ENCODE measurements at regions not wholly inside any gene's neighbourhood (a gene's known extent, or its start where the extent isn't known, plus 50 kb on each side); places are given as distances from the start of the nearest gene placed in this dataset.

DNA sequence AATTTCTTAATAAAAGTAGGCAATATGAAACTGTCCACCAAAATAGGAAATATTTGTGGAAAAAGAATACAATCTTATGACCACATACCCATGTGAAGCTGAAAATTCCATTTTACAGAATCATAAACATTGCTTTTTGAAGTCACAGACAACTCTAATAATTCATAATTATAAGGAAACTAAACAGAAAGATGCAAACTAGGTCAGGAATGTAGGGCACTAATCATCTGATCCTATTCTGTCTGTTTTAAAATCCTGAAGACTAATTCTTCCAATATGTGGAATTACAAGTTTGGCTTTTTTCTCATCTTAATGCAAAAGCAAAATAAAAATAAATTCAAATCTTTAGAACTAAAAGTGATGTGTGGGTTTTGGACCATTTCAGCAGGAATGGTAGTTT is 528.6 kb downstream of the LTN1 start:
- no peak overlapping the region for H2AFZ ChIP-seq (ENCODE audit: control insufficient read depth, low read length)
- dilution Hi-C loops (cut with MboI; ENCODE audit: extremely low pct_ligation_motif_present, low sequenced_read_pairs): no loop called here
- FAIRE-seq: no peak

DNA sequence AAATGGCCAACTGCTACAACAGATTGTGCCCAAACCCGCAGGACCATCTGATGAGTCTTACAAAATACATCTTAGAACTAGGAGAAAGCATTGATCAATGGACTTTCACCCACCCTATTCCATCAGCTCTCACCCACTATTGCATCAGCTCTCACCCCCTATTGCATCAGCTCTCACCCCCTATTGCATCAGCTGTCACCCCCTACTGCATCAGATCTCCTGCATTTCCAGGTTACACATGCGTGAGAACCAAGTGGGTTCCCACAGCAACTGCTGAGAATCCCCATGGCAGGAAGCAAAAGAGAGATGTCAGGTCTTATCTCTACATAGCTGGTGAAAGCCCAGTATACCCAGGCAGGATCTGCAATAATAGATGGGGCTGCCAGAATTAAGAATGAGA is 533.5 kb downstream of the LTN1 start:
- Histone ChIP-seq H3K4me1 (ENCODE audit: control insufficient read depth, extremely low read depth, insufficient read depth, low read length) (no peaks in the 10 kb centered on the region), H3K27me3 (ENCODE audit: control insufficient read depth, extremely low read depth, insufficient read depth, low read length) (no peaks in the 10 kb centered on the region), H3K9me3 (ENCODE audit: control insufficient read depth, low read depth, low read length) (no peaks in the 10 kb centered on the region), H4K20me1 (ENCODE audit: control insufficient read depth, extremely low read depth, insufficient read depth, low read length) (no peaks in the 10 kb centered on the region), H3K4me3 (ENCODE audit: control insufficient read depth in 2 of 3, extremely low read depth in 1 of 3, insufficient read depth in 2 of 3, low read depth in 1 of 3, low read length in 3 of 3) (no peak overlapping the region), H3K36me3 (ENCODE audit: control insufficient read depth in 2 of 2, extremely low read depth in 1 of 2, insufficient read depth in 2 of 2, low read length in 2 of 2) (no peaks in the 10 kb centered on the region), H3K27ac (ENCODE audit: control insufficient read depth, insufficient read depth, low read length) (no peak overlapping the region), H2AFZ (ENCODE audit: control insufficient read depth, low read length) (no peak overlapping the region), H3K79me2 (ENCODE audit: control insufficient read depth, insufficient read depth, low read length) (no peaks in the 10 kb centered on the region), H3K9ac (ENCODE audit: control insufficient read depth, extremely low read depth, insufficient read depth, low read length) (no peak overlapping the region), H3K9me1 (ENCODE audit: control insufficient read depth, extremely low read depth, insufficient read depth, low read length) (no peaks in the 10 kb centered on the region), H3K4me2 (ENCODE audit: control insufficient read depth, extremely low read depth, insufficient read depth, low read depth, low read length) (no peak overlapping the region)
- dilution Hi-C loops (cut with MboI; ENCODE audit: extremely low pct_ligation_motif_present, low sequenced_read_pairs): no loop called here
- TF ChIP-seq, protein P1, sequence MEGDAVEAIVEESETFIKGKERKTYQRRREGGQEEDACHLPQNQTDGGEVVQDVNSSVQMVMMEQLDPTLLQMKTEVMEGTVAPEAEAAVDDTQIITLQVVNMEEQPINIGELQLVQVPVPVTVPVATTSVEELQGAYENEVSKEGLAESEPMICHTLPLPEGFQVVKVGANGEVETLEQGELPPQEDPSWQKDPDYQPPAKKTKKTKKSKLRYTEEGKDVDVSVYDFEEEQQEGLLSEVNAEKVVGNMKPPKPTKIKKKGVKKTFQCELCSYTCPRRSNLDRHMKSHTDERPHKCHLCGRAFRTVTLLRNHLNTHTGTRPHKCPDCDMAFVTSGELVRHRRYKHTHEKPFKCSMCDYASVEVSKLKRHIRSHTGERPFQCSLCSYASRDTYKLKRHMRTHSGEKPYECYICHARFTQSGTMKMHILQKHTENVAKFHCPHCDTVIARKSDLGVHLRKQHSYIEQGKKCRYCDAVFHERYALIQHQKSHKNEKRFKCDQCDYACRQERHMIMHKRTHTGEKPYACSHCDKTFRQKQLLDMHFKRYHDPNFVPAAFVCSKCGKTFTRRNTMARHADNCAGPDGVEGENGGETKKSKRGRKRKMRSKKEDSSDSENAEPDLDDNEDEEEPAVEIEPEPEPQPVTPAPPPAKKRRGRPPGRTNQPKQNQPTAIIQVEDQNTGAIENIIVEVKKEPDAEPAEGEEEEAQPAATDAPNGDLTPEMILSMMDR (optimal IDR thresholded peaks at IDR 0.05 in 1 of 3, IDR thresholded peaks at IDR 0.05 in 1 of 3, conservative IDR thresholded peaks at IDR 0.05 in 1 of 3; ENCODE audit: extremely low read depth in 1 of 3, insufficient read depth in 2 of 3, low read length in 3 of 3): no peak
- no peak for TF ChIP-seq EZH2 (IDR thresholded peaks at IDR 0.05; ENCODE audit: low read length)
- no peak for FAIRE-seq
- DNase-seq (ENCODE audit: low read depth, low spot score): no peak

More for the DNA sequence above, 528.6 kb downstream of the LTN1 start:
- H3K9me1 ChIP-seq (ENCODE audit: control insufficient read depth, extremely low read depth, insufficient read depth, low read length): no peaks in the 10 kb centered on the region
- TF ChIP-seq EZH2 (IDR thresholded peaks at IDR 0.05; ENCODE audit: low read length): no peak
- TF ChIP-seq, protein P1 (optimal IDR thresholded peaks at IDR 0.05 in 1 of 3, IDR thresholded peaks at IDR 0.05 in 1 of 3, conservative IDR thresholded peaks at IDR 0.05 in 1 of 3; ENCODE audit: extremely low read depth in 1 of 3, insufficient read depth in 2 of 3, low read length in 3 of 3): no peak
- H3K4me1 ChIP-seq (ENCODE audit: control insufficient read depth, extremely low read depth, insufficient read depth, low read length): no peaks in the 10 kb centered on the region
- no peak overlapping the region for H3K4me3 ChIP-seq (ENCODE audit: control insufficient read depth in 2 of 3, extremely low read depth in 1 of 3, insufficient read depth in 2 of 3, low read depth in 1 of 3, low read length in 3 of 3)
- H3K79me2 ChIP-seq (ENCODE audit: control insufficient read depth, insufficient read depth, low read length): no peaks in the 10 kb centered on the region
- no peaks in the 10 kb centered on the region for H3K9me3 ChIP-seq (ENCODE audit: control insufficient read depth, low read depth, low read length)
- no peak for DNase-seq (ENCODE audit: low read depth, low spot score)
- H3K4me2 ChIP-seq (ENCODE audit: control insufficient read depth, extremely low read depth, insufficient read depth, low read depth, low read length): no peak overlapping the region
- no peaks in the 10 kb centered on the region for H3K27me3 ChIP-seq (ENCODE audit: control insufficient read depth, extremely low read depth, insufficient read depth, low read length)
- H3K27ac ChIP-seq (ENCODE audit: control insufficient read depth, insufficient read depth, low read length): no peak overlapping the region
- H3K9ac ChIP-seq (ENCODE audit: control insufficient read depth, extremely low read depth, insufficient read depth, low read length): no peak overlapping the region
- H3K36me3 ChIP-seq (ENCODE audit: control insufficient read depth in 2 of 2, extremely low read depth in 1 of 2, insufficient read depth in 2 of 2, low read length in 2 of 2): no peaks in the 10 kb centered on the region
- no peaks in the 10 kb centered on the region for H4K20me1 ChIP-seq (ENCODE audit: control insufficient read depth, extremely low read depth, insufficient read depth, low read length)
